ENCODE measurements at regions not wholly inside any gene's neighbourhood (a gene's known extent, or its start where the extent isn't known, plus 50 kb on each side); places are given as distances from the start of the nearest gene placed in this dataset.

DNA sequence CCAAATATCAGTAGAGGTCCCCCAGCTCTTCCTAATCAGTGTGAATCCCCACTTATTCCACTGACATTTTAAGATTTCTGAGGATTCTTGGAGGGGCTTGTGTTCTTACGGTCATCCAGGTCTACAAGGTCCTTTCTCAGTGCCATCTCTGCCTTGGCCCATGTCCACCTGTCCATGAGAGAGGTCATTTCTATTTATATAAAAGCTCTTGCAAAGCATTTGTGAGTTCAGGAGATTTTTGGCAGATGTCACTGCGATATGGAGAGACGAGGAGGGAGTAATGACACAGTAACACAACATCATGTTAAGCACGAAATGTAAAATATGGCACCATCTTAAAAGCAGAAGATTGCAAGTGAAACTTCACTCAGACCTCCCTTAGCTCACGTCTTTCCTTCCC lies 144.6 kb upstream of the NFIA start:
- H2AFZ ChIP-seq: no peak overlapping the region
- H3K4me3 ChIP-seq: no peak overlapping the region
- no peak overlapping the region for H3K4me2 ChIP-seq
- no peaks in the 10 kb centered on the region for H3K36me3 ChIP-seq (ENCODE audit: low read depth)
- no TSS peak for BruUV-seq (replicated peaks)
- no peaks in the 10 kb centered on the region for H3K79me2 ChIP-seq (ENCODE audit: low read depth)
- H3K27ac ChIP-seq: no peak overlapping the region
- POLR2A ChIA-PET (ENCODE audit: unreplicated experiment): no interaction called here
- H3K9me2 ChIP-seq (ENCODE audit: insufficient read depth): no peaks in the 10 kb centered on the region
- H3K9me3 ChIP-seq (ENCODE audit: insufficient read depth, low read depth): no peaks in the 10 kb centered on the region
- DNase-seq: no peak
- intact Hi-C loops (cut with micrococcal nuclease; ENCODE audit: unreplicated experiment): no loop called here
- no peaks in the 10 kb centered on the region for H4K20me1 ChIP-seq (ENCODE audit: insufficient read depth)
- no peak for TF ChIP-seq EZH2 (IDR thresholded peaks at IDR 0.05; ENCODE audit: low read depth)
- TF ChIP-seq, protein P1, sequence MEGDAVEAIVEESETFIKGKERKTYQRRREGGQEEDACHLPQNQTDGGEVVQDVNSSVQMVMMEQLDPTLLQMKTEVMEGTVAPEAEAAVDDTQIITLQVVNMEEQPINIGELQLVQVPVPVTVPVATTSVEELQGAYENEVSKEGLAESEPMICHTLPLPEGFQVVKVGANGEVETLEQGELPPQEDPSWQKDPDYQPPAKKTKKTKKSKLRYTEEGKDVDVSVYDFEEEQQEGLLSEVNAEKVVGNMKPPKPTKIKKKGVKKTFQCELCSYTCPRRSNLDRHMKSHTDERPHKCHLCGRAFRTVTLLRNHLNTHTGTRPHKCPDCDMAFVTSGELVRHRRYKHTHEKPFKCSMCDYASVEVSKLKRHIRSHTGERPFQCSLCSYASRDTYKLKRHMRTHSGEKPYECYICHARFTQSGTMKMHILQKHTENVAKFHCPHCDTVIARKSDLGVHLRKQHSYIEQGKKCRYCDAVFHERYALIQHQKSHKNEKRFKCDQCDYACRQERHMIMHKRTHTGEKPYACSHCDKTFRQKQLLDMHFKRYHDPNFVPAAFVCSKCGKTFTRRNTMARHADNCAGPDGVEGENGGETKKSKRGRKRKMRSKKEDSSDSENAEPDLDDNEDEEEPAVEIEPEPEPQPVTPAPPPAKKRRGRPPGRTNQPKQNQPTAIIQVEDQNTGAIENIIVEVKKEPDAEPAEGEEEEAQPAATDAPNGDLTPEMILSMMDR (conservative IDR thresholded peaks at IDR 0.05): no peak
- peaks cover 3% of the 10 kb centered on the region for H3F3A ChIP-seq (ENCODE audit: insufficient read depth, low read depth)
- H3K4me1 ChIP-seq (replicated peaks; ENCODE audit: insufficient read depth): peaks cover 19% of the 10 kb centered on the region
- CTCF ChIA-PET: no interaction called here
- no peaks in the 10 kb centered on the region for H3K27me3 ChIP-seq (ENCODE audit: insufficient read depth, low read depth)

DNA sequence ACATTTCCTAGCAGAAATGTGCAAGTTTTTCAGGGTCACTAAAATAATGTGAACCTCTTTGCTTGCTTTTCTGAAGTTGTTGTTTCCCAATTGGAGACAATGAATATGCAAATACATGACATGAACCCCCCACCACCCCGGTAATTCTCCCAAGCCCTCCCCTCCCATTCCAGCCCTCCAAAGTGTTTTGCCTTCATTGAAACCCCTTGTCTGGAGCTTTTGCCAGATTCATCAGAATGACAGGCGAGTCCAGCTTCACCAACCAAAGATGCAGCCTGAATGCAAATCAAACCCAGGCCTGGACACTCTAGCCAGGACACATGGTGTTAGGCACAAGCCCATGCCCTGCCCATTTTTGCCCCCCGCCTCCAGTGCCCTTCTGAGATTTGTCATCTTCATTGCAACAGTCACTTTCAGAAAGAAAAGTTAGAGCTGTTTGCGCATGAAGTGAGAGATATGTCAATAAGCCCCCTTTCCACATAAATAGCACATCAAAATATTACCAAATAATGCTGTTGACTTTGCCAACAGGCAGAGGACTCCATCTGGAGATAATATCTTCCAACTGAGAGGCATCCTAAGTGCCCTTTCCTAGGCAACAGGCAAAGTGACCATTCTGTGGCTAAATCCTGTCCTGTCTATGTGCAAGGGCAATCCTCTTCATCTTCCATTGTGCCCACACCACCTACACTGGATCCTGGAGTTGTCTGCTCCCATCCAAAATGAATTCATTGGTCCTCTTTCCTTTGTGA lies 145.6 kb upstream of the NFIA start:
- Histone ChIP-seq H3K36me3 (ENCODE audit: low read depth) (no peaks in the 10 kb centered on the region), H3K4me1 (replicated peaks; ENCODE audit: insufficient read depth) (peaks cover 9% of the 10 kb centered on the region), H3F3A (ENCODE audit: insufficient read depth, low read depth) (no peaks in the 10 kb centered on the region), H2AFZ (no peak overlapping the region), H3K4me2 (no peak overlapping the region), H3K9me3 (ENCODE audit: insufficient read depth, low read depth) (no peaks in the 10 kb centered on the region), H3K27ac (no peak overlapping the region), H3K27me3 (ENCODE audit: insufficient read depth, low read depth) (no peaks in the 10 kb centered on the region), H4K20me1 (ENCODE audit: insufficient read depth) (no peaks in the 10 kb centered on the region), H3K9me2 (ENCODE audit: insufficient read depth) (no peaks in the 10 kb centered on the region), H3K4me3 (no peak overlapping the region), H3K79me2 (ENCODE audit: low read depth) (no peaks in the 10 kb centered on the region)
- ChIA-PET POLR2A (ENCODE audit: unreplicated experiment) (no interaction called here), CTCF (no interaction called here)
- TF ChIP-seq EZH2 (IDR thresholded peaks at IDR 0.05; ENCODE audit: low read depth): no peak
- TF ChIP-seq, protein P1 (conservative IDR thresholded peaks at IDR 0.05): no peak
- BruUV-seq (replicated peaks): no TSS peak
- intact Hi-C loops (cut with micrococcal nuclease; ENCODE audit: unreplicated experiment): no loop called here
- no peak for DNase-seq

DNA sequence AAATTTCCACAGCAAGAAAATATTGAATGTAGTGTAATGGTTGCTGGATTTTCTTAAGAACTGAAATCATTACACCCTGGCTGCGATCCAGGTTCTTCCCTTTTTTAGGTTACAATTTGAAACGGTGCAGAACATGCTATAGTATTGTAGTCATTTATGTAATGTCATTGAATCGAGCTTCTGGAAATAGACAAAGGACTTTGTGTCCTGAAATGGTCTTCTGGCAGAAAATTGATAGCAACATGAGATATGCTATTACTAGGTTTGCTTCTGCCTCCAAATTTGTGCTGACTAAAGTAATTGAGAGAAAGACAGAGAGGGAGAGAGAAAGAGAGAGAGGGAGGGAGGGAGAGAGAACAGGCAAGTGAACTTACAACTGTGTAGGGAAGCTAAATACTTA lies 146.2 kb upstream of the NFIA start:
- no peak overlapping the region for H3K27ac ChIP-seq
- H3K27me3 ChIP-seq (ENCODE audit: insufficient read depth, low read depth): no peaks in the 10 kb centered on the region
- H3K79me2 ChIP-seq (ENCODE audit: low read depth): no peaks in the 10 kb centered on the region
- DNase-seq: no peak
- H3K9me2 ChIP-seq (ENCODE audit: insufficient read depth): no peaks in the 10 kb centered on the region
- H3K9me3 ChIP-seq (ENCODE audit: insufficient read depth, low read depth): no peaks in the 10 kb centered on the region
- no peak overlapping the region for H3K4me2 ChIP-seq
- 0 out of 2 replicates have a peak, but pooled peaks cover 4% of the 10 kb centered on the region for H3K4me1 ChIP-seq (replicated peaks; ENCODE audit: insufficient read depth)
- BruUV-seq (replicated peaks): no TSS peak
- intact Hi-C loops (cut with micrococcal nuclease; ENCODE audit: unreplicated experiment): no loop called here
- TF ChIP-seq, protein P1 (conservative IDR thresholded peaks at IDR 0.05): no peak
- TF ChIP-seq EZH2 (IDR thresholded peaks at IDR 0.05; ENCODE audit: low read depth): no peak
- no peaks in the 10 kb centered on the region for H3F3A ChIP-seq (ENCODE audit: insufficient read depth, low read depth)
- no peak overlapping the region for H3K4me3 ChIP-seq
- no peaks in the 10 kb centered on the region for H3K36me3 ChIP-seq (ENCODE audit: low read depth)
- no peak overlapping the region for H2AFZ ChIP-seq
- ChIA-PET POLR2A (ENCODE audit: unreplicated experiment) (no interaction called here), CTCF (no interaction called here)
- no peaks in the 10 kb centered on the region for H4K20me1 ChIP-seq (ENCODE audit: insufficient read depth)
